HepG2 (cell line): ENCODE measurements at regions not wholly inside any gene's neighbourhood (a gene's known extent, or its start where the extent isn't known, plus 50 kb on each side); places are given as distances from the start of the nearest gene placed in this dataset.

Experiments used
- ATAC-seq: fragments of 200-7000 bp; cut with Tn5 transposase; 3 replicates; pipeline ENCODE4 v1.9.1; 2020; ENCODE audit warnings: mild to moderate bottlenecking, moderate library complexity
- BruUV-seq: library from RNA; stranded (reverse); fragments of 400-500 nt; replicated peaks from 2 replicates; lab custom pipeline; 2021; lab: Mats Ljungman, UMichigan
- CTCF ChIA-PET: fragments of 300-600 bp; formaldehyde crosslinking; extraction: SDS; loops from one replicate; lab custom pipeline; 2021; ENCODE audit warnings: low total read pairs, inconsistent platforms, low intra/inter-chr PET ratio; lab: Yijun Ruan, JAX
- POLR2A ChIA-PET: fragments of 350-600 bp; sonication (Branson Sonifier 250); formaldehyde crosslinking; loops from one replicate; lab custom pipeline; 2020; ENCODE audit warnings: antibody characterized with exemption, inconsistent platforms; lab: Yijun Ruan, JAX
- DNase-seq: peaks from one replicate; pipeline ENCODE4 v3.0.0-alpha.2; 2015; ENCODE audit warnings: low spot score
- FAIRE-seq: peaks from 3 replicates; lab custom pipeline; 2011; peaks lifted over from hg19 to GRCh38; lab: Jason Lieb, UNC
- H2AFZ ChIP-seq: one replicate; pipeline ENCODE4 v1.6.1; 2011; ENCODE audit warnings: low read length, inconsistent platforms
- H3K27ac ChIP-seq: fragments of 300-600 bp; 3 replicates; pipeline ENCODE4 v1.8.0; 2011; ENCODE audit warnings: mixed run types, mild to moderate bottlenecking, mixed read lengths, low read length, inconsistent platforms; ENCODE audit not compliant: insufficient read depth; ENCODE audit errors: extremely low read length
- H3K27me3 ChIP-seq, 2 experiments: fragments of 200-600 bp in 1 of 2; 2 replicates in 1 of 2; 3 replicates in 1 of 2; pipeline versions ENCODE4 v1.6.0 to v1.8.0; 2011; ENCODE audit warnings: low read length in 2 of 2, mild to moderate bottlenecking in 2 of 2, moderate library complexity in 2 of 2, inconsistent platforms in 1 of 2; ENCODE audit not compliant: insufficient read depth in 2 of 2, control insufficient read depth in 1 of 2
- H3K36me3 ChIP-seq, 2 experiments: fragments of 200-600 bp in 1 of 2; replicated peaks in 1 of 2; 2 replicates in 1 of 2; 3 replicates in 1 of 2; pipeline versions ENCODE4 v1.5.1 to v1.8.0; 2011; ENCODE audit warnings: low read length in 2 of 2, inconsistent platforms in 1 of 2; ENCODE audit not compliant: insufficient read depth in 2 of 2, control insufficient read depth in 1 of 2
- H3K4me1 ChIP-seq: 2 replicates; pipeline ENCODE4 v1.5.1; 2012; ENCODE audit warnings: low read length, inconsistent platforms; ENCODE audit not compliant: insufficient read depth
- H3K4me2 ChIP-seq: 2 replicates; pipeline ENCODE4 v1.6.0; 2011; ENCODE audit warnings: low read depth, low read length, inconsistent platforms
- H3K4me3 ChIP-seq, 3 experiments: fragments of 200-600 bp in 1 of 3; sonication (generic), shearing (Covaris generic) in 1 of 3; replicated peaks in 1 of 3; 2 replicates each; pipeline ENCODE4 v1.5.1; 2011 to 2016; ENCODE audit warnings: low read length in 3 of 3, inconsistent platforms in 2 of 3, low read depth in 2 of 3, mild to moderate bottlenecking in 2 of 3, control low read depth in 1 of 3, mixed read lengths in 1 of 3; ENCODE audit not compliant: insufficient read depth in 1 of 3
- H3K79me2 ChIP-seq: one replicate; pipeline ENCODE4 v1.6.1; 2011; ENCODE audit warnings: low read length, inconsistent platforms; ENCODE audit not compliant: insufficient read depth
- H3K9ac ChIP-seq: 2 replicates; pipeline ENCODE4 v1.6.0; 2011; ENCODE audit warnings: mild to moderate bottlenecking, low read depth, low read length, inconsistent platforms; ENCODE audit not compliant: insufficient read depth
- H3K9me3 ChIP-seq: 2 replicates; pipeline ENCODE4 v1.5.1; 2012; ENCODE audit warnings: mild to moderate bottlenecking, low read length
- H4K20me1 ChIP-seq: 2 replicates; pipeline ENCODE4 v1.6.0; 2011; ENCODE audit warnings: inconsistent platforms, mild to moderate bottlenecking, low read length, moderate library complexity; ENCODE audit not compliant: insufficient read depth
- AGO1 ChIP-seq: fragments of 200-400 bp; formaldehyde crosslinking; IDR thresholded peaks from 2 replicates; pipeline ENCODE4 v1.6.1; 2017; ENCODE audit warnings: mild to moderate bottlenecking, low read depth, low read length, moderate library complexity; ENCODE audit not compliant: poor library complexity, severe bottlenecking
- HMG20B ChIP-seq: conservative IDR thresholded peaks from 2 replicates; pipeline ENCODE4 v1.6.1; 2016; ENCODE audit warnings: missing genetic modification reagents, missing compliant biosample characterization
- IRF9 ChIP-seq: sonication (generic); formaldehyde crosslinking; IDR thresholded peaks from 2 replicates; pipeline ENCODE4 v1.8.0; 2022; ENCODE audit warnings: missing genetic modification reagents, mild to moderate bottlenecking, borderline replicate concordance
- ISX ChIP-seq: sonication (generic); formaldehyde crosslinking; conservative IDR thresholded peaks from 2 replicates; pipeline ENCODE4 v1.5.0; 2020; ENCODE audit warnings: missing genetic modification reagents
- KDM3A ChIP-seq: IDR thresholded peaks from 2 replicates; pipeline ENCODE4 v1.6.1; 2018; ENCODE audit warnings: low read depth, missing compliant biosample characterization
- PBX3 ChIP-seq: sonication (generic); formaldehyde crosslinking; IDR thresholded peaks from 2 replicates; pipeline ENCODE4 v1.8.1; 2023; ENCODE audit warnings: missing genetic modification reagents, inconsistent platforms, borderline replicate concordance
- UBTF ChIP-seq: sonication (generic); formaldehyde crosslinking; IDR thresholded peaks from 2 replicates; pipeline ENCODE4 v1.4.0; 2020; ENCODE audit warnings: mild to moderate bottlenecking, missing genetic modification reagents
- WIZ ChIP-seq: sonication (generic); formaldehyde crosslinking; IDR thresholded peaks from 2 replicates; pipeline ENCODE4 v1.5.1; 2020; ENCODE audit warnings: mild to moderate bottlenecking, missing genetic modification reagents
- ZBTB8A ChIP-seq: sonication (generic); formaldehyde crosslinking; IDR thresholded peaks from 2 replicates; pipeline ENCODE4 v1.4.0; 2020; ENCODE audit warnings: mild to moderate bottlenecking, low read depth, missing genetic modification reagents, borderline replicate concordance
- ZNF646 ChIP-seq: sonication (generic); formaldehyde crosslinking; IDR thresholded peaks from 2 replicates; pipeline ENCODE4 v1.9.0; 2021; ENCODE audit warnings: mild to moderate bottlenecking, missing genetic modification reagents
- ZNF788 ChIP-seq: sonication (generic); formaldehyde crosslinking; IDR thresholded peaks from 2 replicates; pipeline ENCODE4 v1.5.0; 2020; ENCODE audit warnings: mild to moderate bottlenecking, missing genetic modification reagents, borderline replicate concordance
- ZNF841 ChIP-seq: sonication (generic); formaldehyde crosslinking; IDR thresholded peaks from 2 replicates; pipeline ENCODE4 v1.8.1; 2023; ENCODE audit warnings: missing genetic modification reagents, borderline replicate concordance
- WGBS: methylation state at CpG from one replicate; pipeline ENCODE4 v1.1.6; 2017; ENCODE audit warnings: low lambda C conversion rate; 5-methylcytosine and 5-hydroxymethylcytosine counted together
- in situ Hi-C: cut with HindIII; loops from 2 replicates; pipeline ENCODE4 v1.10.0; 2017; ENCODE audit warnings: low pct_unique_long_range_greater_than_20kb; ENCODE audit not compliant: extremely low pct_ligation_motif_present
- intact Hi-C: fragments of 100-400 bp; cut with micrococcal nuclease; formaldehyde crosslinking; loops from one replicate; pipeline ENCODE4 v1.10.0; 2022; ENCODE audit not compliant: unreplicated experiment

- Histone ChIP-seq H3K9me3 (no peaks in the 10 kb centered on the region), H3K4me1 (no peaks in the 10 kb centered on the region), H3K27ac (no peak overlapping the region), H3K79me2 (no peaks in the 10 kb centered on the region), H4K20me1 (no peaks in the 10 kb centered on the region), H3K36me3 (no peaks in the 10 kb centered on the region), H3K4me3 (no peak overlapping the region), H3K4me2 (no peak overlapping the region), H3K27me3 (no peaks in the 10 kb centered on the region), H3K9ac (no peak overlapping the region), H2AFZ (no peak overlapping the region)
- BruUV-seq: no TSS peak
- intact Hi-C loops (no loop called here), in situ Hi-C loops (no loop called here)
- 0% methylated on average over 4 of the region's 7 CpGs for WGBS
- no peak for ATAC-seq
- ChIA-PET POLR2A (no interaction called here), CTCF (no interaction called here)
- no peak for DNase-seq
- FAIRE-seq: no peak
- TF ChIP-seq IRF9 (CRISPR knock-in tag) (no peak), ZNF841 (CRISPR knock-in tag) (no peak), ZNF788 (CRISPR knock-in tag) (no peak), ISX (no peak), HMG20B (CRISPR knock-in tag) (no peak), WIZ (no peak), ZBTB8A (CRISPR knock-in tag) (no peak), AGO1 (no peak), PBX3 (CRISPR knock-in tag) (no peak), UBTF (no peak), KDM3A (CRISPR knock-in tag) (no peak), ZNF646 (CRISPR knock-in tag) (no peak)
These were observed 158.0 kb downstream of the SH2D1A start for GRCh38 chrX:124504111-124504983.
